ENCODE measurements at regions not wholly inside any gene's neighbourhood (a gene's known extent, or its start where the extent isn't known, plus 50 kb on each side); places are given as distances from the start of the nearest gene placed in this dataset.
"Not testable (repeated sequence)": the region's sequence is repeated elsewhere in the genome, so short reads cannot be mapped to it uniquely, and the experiment has no call there.

DNA sequence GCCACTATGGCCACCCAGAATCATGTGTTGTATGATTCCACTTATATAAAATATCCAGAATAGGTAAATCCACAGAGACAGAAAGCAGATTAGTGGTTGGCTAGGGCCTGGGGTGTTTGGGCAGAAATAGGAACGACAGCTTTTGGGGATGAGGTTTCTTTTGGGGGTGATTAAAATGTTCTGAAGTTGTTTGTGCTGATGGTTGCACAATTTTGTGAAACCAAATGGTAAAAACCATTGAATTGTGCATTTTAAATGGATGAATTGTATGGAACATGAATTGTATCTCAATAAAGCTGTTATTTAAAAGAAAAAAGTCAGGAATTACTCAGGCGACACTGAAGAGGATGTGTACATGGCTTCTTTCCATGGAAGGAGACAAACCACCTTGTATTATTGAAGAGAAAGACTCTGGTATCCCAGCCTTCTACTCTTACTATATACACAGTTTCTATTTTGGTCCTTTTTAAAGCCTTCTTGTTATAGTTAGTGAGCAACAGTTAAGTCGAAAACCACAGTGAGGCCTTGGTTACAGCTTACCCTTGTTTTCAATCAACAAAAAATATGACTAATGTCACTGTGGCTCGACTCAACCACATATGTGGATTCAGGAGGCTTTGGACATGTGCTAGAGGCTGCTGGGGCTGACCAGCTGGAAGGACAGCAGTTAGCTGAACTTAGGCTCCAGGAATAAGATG is 57.1 kb upstream of the KMT2E start:
- no peak for DNase-seq

DNA sequence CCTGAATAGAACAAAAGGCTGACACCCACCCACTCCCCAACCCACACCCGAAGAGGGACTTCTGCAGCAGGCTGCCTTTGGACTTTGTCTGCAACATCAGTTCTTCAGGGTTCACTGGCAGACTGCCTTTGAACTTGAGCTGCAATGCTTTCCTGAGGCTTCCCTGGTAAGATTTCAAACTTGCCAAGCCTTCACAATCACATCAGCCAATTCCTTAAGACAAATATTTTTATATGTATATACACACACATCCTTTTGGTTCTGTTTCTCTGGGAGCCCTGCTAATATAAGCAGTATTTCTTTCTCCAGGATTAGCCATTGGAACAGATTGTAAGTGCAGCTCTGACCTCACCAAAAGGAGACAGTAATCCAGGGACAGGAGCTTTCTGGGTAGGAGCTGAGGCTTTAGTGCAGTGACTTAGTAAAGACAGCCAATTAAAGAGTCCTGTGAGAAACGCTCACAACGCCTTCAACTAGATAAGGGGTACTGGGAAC is 55.6 kb upstream of the KMT2E start:
- no peak for DNase-seq

DNA sequence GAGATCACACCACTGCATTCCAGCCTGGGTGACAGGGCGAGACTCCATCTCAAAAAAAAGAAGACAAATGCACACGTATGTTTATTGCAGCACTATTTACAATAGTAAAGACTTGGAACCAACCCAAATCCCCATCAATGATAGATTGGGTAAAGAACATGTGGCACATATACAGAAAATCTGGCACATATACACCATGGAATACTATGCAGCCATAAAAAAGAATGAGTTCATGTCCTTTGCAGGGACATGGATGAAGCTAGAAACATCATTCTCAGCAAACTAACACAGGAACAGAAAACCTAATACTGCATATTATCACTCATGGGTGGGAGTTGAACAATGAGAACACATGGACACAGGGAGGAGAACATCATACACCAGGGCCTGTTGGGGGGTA is 54.5 kb upstream of the KMT2E start:
- DNase-seq, result not testable (repeated sequence)

DNA sequence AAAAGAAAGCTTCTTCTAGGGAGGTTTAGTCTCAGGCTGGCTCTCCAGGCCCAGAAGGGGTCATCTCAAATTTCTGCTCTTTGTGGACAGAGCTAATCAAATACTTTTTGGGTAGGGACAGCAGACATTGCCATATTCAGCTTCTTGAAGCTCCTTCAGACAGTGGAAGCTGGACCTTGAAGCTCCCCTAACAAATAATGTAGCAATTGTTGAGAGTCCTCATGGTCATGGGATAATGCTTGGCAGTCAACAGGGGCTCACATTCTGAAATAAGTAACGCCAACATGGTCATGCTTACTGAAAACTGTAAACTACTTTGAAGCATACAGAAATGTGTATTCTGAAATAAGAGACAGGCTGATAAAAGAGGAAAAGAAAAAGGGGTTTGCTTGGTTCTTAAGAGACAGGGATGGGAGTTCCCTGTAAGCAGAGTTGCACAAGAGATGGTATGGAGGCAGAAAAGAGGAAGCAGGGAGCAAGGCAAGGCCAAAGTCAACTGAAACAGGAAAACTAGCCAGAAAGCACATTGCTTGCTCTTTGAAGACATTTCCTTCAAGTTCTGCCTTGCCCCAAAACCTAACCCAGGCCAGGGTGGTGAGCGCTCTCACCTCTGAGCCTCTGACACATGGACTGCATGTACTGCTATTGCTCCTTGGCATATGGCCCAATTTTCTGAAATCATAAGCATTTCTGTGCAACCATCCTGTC is 53.1 kb upstream of the KMT2E start:
- DNase-seq, result no peak

DNA sequence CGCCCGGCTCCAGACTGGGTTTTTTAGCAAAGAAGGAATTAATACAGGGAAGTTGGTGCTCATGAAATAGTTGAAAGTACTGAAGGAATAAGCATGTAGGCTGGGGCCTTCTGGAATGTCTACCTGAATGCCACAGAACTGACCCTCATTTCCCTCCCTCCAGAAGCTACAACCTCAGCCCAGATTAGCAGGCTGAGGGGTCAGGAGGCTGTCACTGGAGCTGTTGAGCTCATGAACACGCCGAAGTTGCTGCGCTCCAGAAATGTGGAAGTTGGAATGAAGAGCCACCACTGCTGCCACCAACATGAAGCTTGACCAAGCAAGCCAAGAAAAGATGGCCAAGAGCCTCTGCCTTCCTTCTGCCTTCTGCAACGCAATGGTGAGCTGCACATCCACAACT is 52.2 kb upstream of the KMT2E start:
- DNase-seq, result no peak

DNA sequence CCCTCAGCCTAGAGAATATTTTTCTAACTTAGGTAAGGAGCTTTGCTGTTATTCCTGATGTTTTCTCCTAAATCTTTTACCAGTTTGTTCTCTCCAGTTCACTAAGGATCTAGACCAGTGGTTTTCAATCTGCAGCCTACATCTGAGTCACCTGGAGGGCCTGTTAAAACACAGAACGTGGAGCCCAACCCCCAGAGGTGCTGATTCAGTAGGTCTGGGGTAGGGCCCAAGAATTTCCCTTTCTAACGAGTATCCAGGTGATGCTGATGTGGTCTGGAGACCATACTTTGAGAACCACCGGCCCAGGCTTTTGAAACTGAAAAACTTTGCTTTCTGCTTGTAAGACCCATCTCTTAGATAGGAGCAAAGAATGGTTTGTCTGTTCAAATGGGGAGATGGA is 51.2 kb upstream of the KMT2E start:
- no peak for DNase-seq

DNA sequence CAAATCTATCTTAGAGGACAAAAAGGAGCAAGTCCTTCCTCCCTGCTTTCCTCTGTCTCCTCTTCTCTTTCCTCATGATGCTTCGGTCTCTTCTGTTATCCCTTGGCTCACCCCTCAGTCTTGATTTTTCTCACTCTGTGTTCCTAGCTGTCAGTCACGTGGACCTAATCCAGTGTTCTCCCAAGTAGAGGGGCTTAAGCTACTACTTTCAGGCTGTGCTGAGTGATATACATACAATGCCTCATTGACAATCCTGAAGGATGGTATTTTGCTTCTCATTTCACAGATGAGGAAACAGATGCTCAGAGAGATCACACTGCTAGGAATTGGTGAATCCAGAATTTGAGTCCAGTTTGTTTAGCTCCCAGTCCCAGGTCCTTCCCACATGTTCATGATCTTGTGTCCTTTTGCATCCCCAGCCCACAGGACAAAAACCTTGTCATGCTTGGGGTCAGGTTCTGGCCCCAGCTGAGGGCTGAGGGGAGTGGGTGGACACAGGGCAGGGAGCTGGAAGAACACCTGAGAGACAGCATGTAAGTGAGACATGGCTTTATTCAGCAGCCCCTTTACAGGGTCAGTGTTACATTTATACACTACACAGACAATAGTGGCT is 50.5 kb upstream of the KMT2E start:
- DNase-seq, result no peak

DNA sequence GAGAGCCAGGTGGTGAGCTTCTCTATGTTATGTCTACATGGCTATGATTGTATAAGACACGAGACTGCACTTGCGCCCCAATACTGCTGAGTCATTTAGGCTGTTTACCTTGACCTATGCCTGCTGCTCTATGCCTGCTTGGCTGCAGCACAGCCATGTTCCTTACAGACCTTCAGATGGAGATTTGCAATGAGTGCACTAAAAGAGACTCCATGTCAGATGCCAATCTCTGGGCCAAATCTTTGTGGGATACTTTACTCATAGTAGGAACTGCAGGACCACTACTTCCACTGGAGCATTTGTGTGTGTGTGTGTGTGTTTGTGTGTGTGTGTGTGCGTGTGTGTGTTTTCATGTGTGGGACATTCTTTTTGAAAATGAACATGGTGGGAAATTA is 50.0 kb upstream of the KMT2E start:
- peak; percentile 15 for DNase-seq

All from NCI-H345 (cell line).